Astrocyte (in vitro differentiated cells and primary cell): ENCODE measurements at regions not wholly inside any gene's neighbourhood (a gene's known extent, or its start where the extent isn't known, plus 50 kb on each side); places are given as distances from the start of the nearest gene placed in this dataset.
A peak's percentile ranks its signal among the peaks of the same experiment; 100 is the strongest.

ENCODE experiments used
- DNase-seq: peaks from one replicate; pipeline ENCODE4 v3.0.0-alpha.2; 2010; ENCODE audit warnings: low read depth
- FAIRE-seq: peaks from 2 replicates; lab custom pipeline; 2011; peaks lifted over from hg19 to GRCh38; lab: Jason Lieb, UNC
- H2AFZ ChIP-seq: 2 replicates; pipeline ENCODE4 v1.6.0; 2012; ENCODE audit warnings: low read depth, low read length, inconsistent platforms
- H3K27ac ChIP-seq: 2 replicates; pipeline ENCODE4 v1.5.1; 2011; ENCODE audit warnings: low read depth, low read length, inconsistent platforms
- H3K27me3 ChIP-seq: 2 replicates; pipeline ENCODE4 v1.6.0; 2011; ENCODE audit warnings: low read length, inconsistent platforms; ENCODE audit not compliant: insufficient read depth
- H3K36me3 ChIP-seq: 2 replicates; pipeline ENCODE4 v1.5.1; 2011; ENCODE audit warnings: low read length, inconsistent platforms; ENCODE audit not compliant: insufficient read depth
- H3K4me1 ChIP-seq: 2 replicates; pipeline ENCODE4 v1.5.1; 2011; ENCODE audit warnings: low read length, inconsistent platforms; ENCODE audit not compliant: insufficient read depth
- H3K4me2 ChIP-seq: 2 replicates; pipeline ENCODE4 v1.6.0; 2012; ENCODE audit warnings: low read length, inconsistent platforms
- H3K4me3 ChIP-seq: 2 replicates; pipeline ENCODE4 v1.5.1; 2011; ENCODE audit warnings: low read depth, mild to moderate bottlenecking, low read length, inconsistent platforms; ENCODE audit not compliant: insufficient read depth
- H3K79me2 ChIP-seq: 2 replicates; pipeline ENCODE4 v1.6.0; 2012; ENCODE audit warnings: mild to moderate bottlenecking, low read length, inconsistent platforms; ENCODE audit not compliant: insufficient read depth
- H3K9ac ChIP-seq: 2 replicates; pipeline ENCODE4 v1.6.0; 2012; ENCODE audit warnings: mild to moderate bottlenecking, low read length, inconsistent platforms
- H3K9me3 ChIP-seq: 2 replicates; pipeline ENCODE4 v1.5.1; 2012; ENCODE audit warnings: low read depth, mild to moderate bottlenecking, low read length, inconsistent platforms; ENCODE audit not compliant: insufficient read depth
- H4K20me1 ChIP-seq: 2 replicates; pipeline ENCODE4 v1.6.0; 2012; ENCODE audit warnings: low read length, inconsistent platforms; ENCODE audit not compliant: insufficient read depth
- H3K27ac Mint-ChIP-seq: one replicate; pipeline ENCODE4 v1.8.0; 2021; ENCODE audit warnings: mild to moderate bottlenecking, mixed read lengths; ENCODE audit not compliant: unreplicated experiment
- H3K27me3 Mint-ChIP-seq: one replicate; pipeline ENCODE4 v1.8.0; 2021; ENCODE audit warnings: low read depth, mixed read lengths; ENCODE audit not compliant: unreplicated experiment
- H3K36me3 Mint-ChIP-seq: one replicate; pipeline ENCODE4 v1.8.0; 2021; ENCODE audit warnings: low read depth, mixed read lengths; ENCODE audit not compliant: unreplicated experiment
- H3K4me1 Mint-ChIP-seq: one replicate; pipeline ENCODE4 v1.8.0; 2021; ENCODE audit warnings: low read depth, mixed read lengths; ENCODE audit not compliant: unreplicated experiment
- H3K4me3 Mint-ChIP-seq: one replicate; pipeline ENCODE4 v1.8.0; 2021; ENCODE audit warnings: mild to moderate bottlenecking, moderate library complexity, mixed read lengths; ENCODE audit not compliant: unreplicated experiment
- H3K9me3 Mint-ChIP-seq: one replicate; pipeline ENCODE4 v1.8.0; 2021; ENCODE audit warnings: mild to moderate bottlenecking, mixed read lengths; ENCODE audit not compliant: unreplicated experiment
- CTCF ChIP-seq: IDR thresholded peaks from 2 replicates; pipeline ENCODE4 v1.5.1; 2011; ENCODE audit warnings: low read depth, mild to moderate bottlenecking, inconsistent platforms, low read length, moderate library complexity; ENCODE audit not compliant: insufficient read depth
- EZH2 ChIP-seq: IDR thresholded peaks from 2 replicates; pipeline ENCODE4 v1.6.1; 2012; ENCODE audit warnings: mild to moderate bottlenecking, low read length, inconsistent platforms; ENCODE audit not compliant: insufficient read depth

DNA sequence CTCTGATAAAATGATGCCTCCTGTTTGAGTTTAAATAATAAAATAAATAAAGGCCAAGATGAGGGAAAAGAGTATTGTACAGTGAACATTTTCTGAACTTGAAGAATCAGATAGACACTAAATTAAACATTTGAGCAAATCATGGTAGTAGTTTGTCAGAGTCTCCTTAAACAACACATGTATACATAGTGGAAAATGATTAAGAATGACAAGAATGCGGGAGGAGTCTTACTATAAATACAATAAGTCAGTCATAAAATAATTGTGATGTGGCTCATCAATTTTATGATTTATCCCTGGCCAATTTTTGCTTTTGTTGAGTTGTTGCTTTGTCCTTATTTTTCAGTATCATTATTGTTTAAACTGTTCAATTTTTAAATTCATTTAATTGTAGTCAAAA is 158.0 kb upstream of the TMC3 start:
- no peak overlapping the region for H3K9ac ChIP-seq
- no peaks in the 10 kb centered on the region for H3K36me3 Mint-ChIP-seq
- H3K4me3 Mint-ChIP-seq, result no peak overlapping the region
- no peaks in the 10 kb centered on the region for H3K79me2 ChIP-seq
- no peak overlapping the region for H3K27ac ChIP-seq
- H4K20me1 ChIP-seq, result no peaks in the 10 kb centered on the region
- DNase-seq (no peak), FAIRE-seq (no peak)
- H3K4me2 ChIP-seq, result peak overlapping the region; percentile 58
- H3K36me3 ChIP-seq, result no peaks in the 10 kb centered on the region
- H3K4me1 ChIP-seq, result peaks cover 12% of the 10 kb centered on the region
- no peaks in the 10 kb centered on the region for H3K9me3 Mint-ChIP-seq
- H3K27ac Mint-ChIP-seq, result no peak overlapping the region
- no peaks in the 10 kb centered on the region for H3K27me3 Mint-ChIP-seq
- H3K4me1 Mint-ChIP-seq, result peaks cover 20% of the 10 kb centered on the region
- no peaks in the 10 kb centered on the region for H3K9me3 ChIP-seq
- H2AFZ ChIP-seq, result no peak overlapping the region
- TF ChIP-seq EZH2 (no peak), CTCF (no peak)
- H3K27me3 ChIP-seq, result no peaks in the 10 kb centered on the region
- H3K4me3 ChIP-seq, result no peak overlapping the region

- TF ChIP-seq EZH2 (no peak), CTCF (no peak)
- Histone ChIP-seq H3K9ac (no peak overlapping the region), H3K4me2 (peak overlapping the region; percentile 58), H3K27me3 (no peaks in the 10 kb centered on the region), H3K79me2 (no peaks in the 10 kb centered on the region), H3K9me3 (no peaks in the 10 kb centered on the region), H2AFZ (peak overlapping the region; percentile 9), H3K4me1 (peaks cover 12% of the 10 kb centered on the region), H3K4me3 (no peak overlapping the region), H3K36me3 (no peaks in the 10 kb centered on the region), H4K20me1 (no peaks in the 10 kb centered on the region), H3K27ac (peak overlapping the region; percentile 11)
- Mint-ChIP-seq H3K4me3 (no peak overlapping the region), H3K9me3 (no peaks in the 10 kb centered on the region), H3K4me1 (peaks cover 20% of the 10 kb centered on the region), H3K36me3 (no peaks in the 10 kb centered on the region), H3K27me3 (no peaks in the 10 kb centered on the region), H3K27ac (no peak overlapping the region)
- FAIRE-seq, result no peak
- peak; percentile 62 for DNase-seq
These were observed 157.1 kb upstream of the TMC3 start for GRCh38 chr15:81531109-81531592.

DNA sequence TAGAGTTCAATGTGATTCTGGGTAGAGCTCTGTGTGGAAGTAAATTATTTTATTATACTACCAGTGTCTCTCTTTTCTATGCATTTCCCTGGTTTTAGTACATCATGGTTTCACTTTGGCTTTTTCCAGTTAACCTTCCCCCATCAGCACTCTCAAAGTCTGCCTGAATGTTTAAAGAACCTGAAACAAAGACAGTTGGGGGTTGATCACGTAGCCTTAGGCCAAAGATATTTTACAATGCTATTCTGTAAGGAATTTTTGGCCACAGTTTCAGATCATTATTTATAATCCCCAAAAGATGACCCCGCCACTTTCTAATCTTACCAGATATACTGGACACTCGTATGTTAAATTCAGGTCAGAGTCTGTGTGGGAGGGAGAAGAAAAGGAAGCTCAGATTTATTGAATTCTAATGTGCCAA is 156.3 kb upstream of the TMC3 start:
- Mint-ChIP-seq H3K36me3 (no peaks in the 10 kb centered on the region), H3K4me1 (peaks cover 20% of the 10 kb centered on the region), H3K9me3 (no peaks in the 10 kb centered on the region), H3K4me3 (no peak overlapping the region), H3K27me3 (no peaks in the 10 kb centered on the region), H3K27ac (no peak overlapping the region)
- no peak for FAIRE-seq
- TF ChIP-seq EZH2 (no peak), CTCF (no peak)
- no peak overlapping the region for H3K4me3 ChIP-seq
- H3K4me2 ChIP-seq, result peak overlapping the region; percentile 58
- no peaks in the 10 kb centered on the region for H3K36me3 ChIP-seq
- no peak for DNase-seq
- no peaks in the 10 kb centered on the region for H3K79me2 ChIP-seq
- no peaks in the 10 kb centered on the region for H3K27me3 ChIP-seq
- no peak overlapping the region for H2AFZ ChIP-seq
- no peaks in the 10 kb centered on the region for H3K9me3 ChIP-seq
- no peak overlapping the region for H3K9ac ChIP-seq
- peaks cover 12% of the 10 kb centered on the region for H3K4me1 ChIP-seq
- no peaks in the 10 kb centered on the region for H4K20me1 ChIP-seq
- H3K27ac ChIP-seq, result no peak overlapping the region
